ENCODE measurements at regions not wholly inside any gene's neighbourhood (a gene's known extent, or its start where the extent isn't known, plus 50 kb on each side); places are given as distances from the start of the nearest gene placed in this dataset.
"Not testable (repeated sequence)": the region's sequence is repeated elsewhere in the genome, so short reads cannot be mapped to it uniquely, and the experiment has no call there.

DNA sequence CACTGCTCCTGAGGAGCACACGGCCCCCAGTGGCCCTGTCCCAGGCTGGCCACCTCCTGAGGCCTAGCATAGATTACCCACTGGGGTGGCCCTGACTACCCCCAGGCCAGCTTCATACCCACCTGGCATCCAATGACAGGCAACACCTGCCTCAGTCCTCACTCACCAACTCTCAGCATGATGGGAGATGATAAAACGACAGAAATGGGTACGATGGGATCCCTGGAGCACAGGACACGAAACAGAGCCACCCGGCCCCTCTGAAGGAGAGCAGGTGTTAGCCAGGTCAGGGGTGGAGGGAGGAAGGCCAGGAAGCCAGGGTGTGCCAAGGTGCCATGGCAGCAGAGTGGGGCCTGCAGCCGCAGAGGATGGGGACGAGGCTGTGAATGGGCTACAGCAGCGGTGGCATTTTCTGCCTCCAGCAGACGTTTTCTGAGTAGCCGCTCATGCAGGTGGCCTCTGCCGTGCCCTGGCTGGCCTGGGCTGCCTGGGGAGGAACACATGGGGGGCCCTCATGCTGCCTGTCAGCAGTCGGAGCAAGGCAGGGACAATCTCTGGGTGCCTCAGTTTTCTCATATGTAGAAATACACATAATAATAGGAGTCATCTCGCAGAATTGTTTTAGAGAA is 50.2 kb upstream of the FGF3 start:
- H3K27me3 Mint-ChIP-seq (ENCODE audit: low read depth): peaks cover 9% of the 10 kb centered on the region

GRCh38 chr11:69870766-69871165 is 51.5 kb upstream of the FGF3 start:
- H3K4me3 Mint-ChIP-seq (ENCODE audit: low read depth): no peak overlapping the region
- no peaks in the 10 kb centered on the region for H3K9me3 Mint-ChIP-seq
- peaks cover 9% of the 10 kb centered on the region for H3K27me3 Mint-ChIP-seq (ENCODE audit: low read depth)

More for the DNA sequence above, 50.2 kb upstream of the FGF3 start:
- intact Hi-C loops (cut with micrococcal nuclease): no loop called here
- Mint-ChIP-seq H3K4me3 (ENCODE audit: low read depth) (no peak overlapping the region), H3K9me3 (no peaks in the 10 kb centered on the region), H3K4me1 (ENCODE audit: low read depth) (no peaks in the 10 kb centered on the region), H3K36me3 (ENCODE audit: low read depth) (no peaks in the 10 kb centered on the region), H3K27ac (no peak overlapping the region)
- no peak for DNase-seq (ENCODE audit: low spot score)

DNA sequence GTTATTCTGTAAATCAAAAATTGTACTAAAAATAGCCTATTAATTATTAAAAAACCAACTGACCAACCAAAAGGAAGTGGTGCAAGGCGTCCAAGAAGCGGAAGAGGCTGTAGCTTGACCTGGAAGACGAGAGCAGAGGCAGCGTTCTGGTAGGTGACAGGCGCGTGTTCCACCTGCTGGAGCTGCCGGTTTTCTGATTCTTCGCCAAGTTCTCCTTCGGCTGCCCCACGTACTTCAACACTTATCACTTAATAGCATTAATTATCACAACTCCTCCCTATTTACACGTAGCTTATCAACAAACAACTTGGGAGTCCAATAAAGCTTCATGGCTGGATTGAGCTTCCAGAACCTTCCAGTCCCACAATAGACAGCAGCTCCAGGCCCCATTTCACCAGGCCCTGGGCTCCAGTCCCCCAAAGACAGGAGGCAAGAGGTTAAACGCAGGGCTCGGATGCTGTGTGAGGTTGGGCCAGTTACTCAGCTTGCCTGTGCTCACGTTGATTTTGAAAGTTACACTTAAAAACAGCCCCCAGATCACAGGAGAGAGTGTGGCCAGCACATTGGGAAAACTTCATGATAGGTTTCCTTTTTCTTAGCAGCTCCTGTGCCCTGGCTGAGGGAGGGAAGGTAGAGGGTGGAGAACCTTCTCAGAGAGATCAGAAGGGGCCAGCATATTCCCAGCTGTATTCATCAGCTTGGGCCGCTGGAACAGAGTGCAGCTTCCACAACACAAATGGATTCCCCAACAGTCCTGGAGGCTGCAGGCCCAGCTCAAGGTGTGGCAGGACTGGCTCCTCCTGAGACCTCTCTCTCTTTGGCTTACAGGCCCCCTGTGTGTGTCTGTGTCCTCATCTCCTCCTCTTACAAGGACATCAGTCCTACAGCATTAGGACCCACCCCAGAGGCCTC is 54.2 kb upstream of the FGF3 start:
- Mint-ChIP-seq H3K9me3 (no peaks in the 10 kb centered on the region), H3K27me3 (ENCODE audit: low read depth) (peaks cover 7% of the 10 kb centered on the region), H3K4me3 (ENCODE audit: low read depth) (no peak overlapping the region), H3K36me3 (ENCODE audit: low read depth) (no peaks in the 10 kb centered on the region), H3K4me1 (ENCODE audit: low read depth) (no peaks in the 10 kb centered on the region), H3K27ac (no peak overlapping the region)
- no peak for DNase-seq (ENCODE audit: low spot score)
- intact Hi-C loops (cut with micrococcal nuclease): no loop called here

More at GRCh38 chr11:69870766-69871165, 51.5 kb upstream of the FGF3 start:
- intact Hi-C loops (cut with micrococcal nuclease): no loop called here
- Mint-ChIP-seq H3K27ac (no peak overlapping the region), H3K4me1 (ENCODE audit: low read depth) (no peaks in the 10 kb centered on the region), H3K36me3 (ENCODE audit: low read depth) (no peaks in the 10 kb centered on the region)
- no peak for DNase-seq (ENCODE audit: low spot score)

DNA sequence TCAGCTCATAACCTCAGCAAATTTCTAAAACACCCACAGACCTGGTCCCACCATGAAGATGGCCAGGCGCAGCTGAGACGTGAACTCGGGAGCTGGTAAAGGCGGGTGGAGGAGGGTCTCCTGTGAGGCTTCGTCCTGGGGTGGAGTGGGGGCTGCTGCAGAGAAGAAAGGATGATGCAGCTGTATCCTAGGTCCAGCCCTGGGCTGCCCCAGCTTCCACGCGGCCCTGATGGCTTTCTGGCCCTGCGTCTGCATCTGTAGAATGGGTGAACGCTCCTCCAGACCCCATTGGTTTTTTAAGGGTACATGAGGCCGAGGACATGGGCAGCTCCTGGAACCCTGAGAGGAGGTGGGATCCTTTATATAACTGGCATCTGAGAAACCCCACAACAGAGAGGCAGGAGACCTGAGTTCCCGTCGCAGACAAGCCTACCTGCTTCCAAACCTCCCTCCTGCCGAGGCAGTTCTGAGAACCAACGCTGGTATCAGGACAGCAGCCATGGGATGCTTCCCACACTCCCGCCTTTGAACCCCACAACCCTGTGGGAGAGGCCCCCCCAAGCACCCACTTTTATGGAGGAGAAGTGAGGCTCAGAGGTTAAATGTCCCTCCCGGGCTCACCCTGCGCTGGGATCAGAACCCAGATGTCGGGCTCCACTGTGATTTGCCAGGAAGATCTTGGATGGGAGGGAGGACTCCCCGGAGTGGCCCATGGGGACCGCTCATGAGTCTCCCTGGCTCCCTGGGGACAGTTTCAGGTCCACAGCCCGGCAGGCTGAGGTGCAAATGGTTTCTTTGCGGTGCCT is 55.2 kb upstream of the FGF3 start:
- peaks cover 2% of the 10 kb centered on the region for H3K27me3 Mint-ChIP-seq (ENCODE audit: low read depth)
- no peaks in the 10 kb centered on the region for H3K9me3 Mint-ChIP-seq
- H3K27ac Mint-ChIP-seq: no peak overlapping the region
- no peak for DNase-seq (ENCODE audit: low spot score)
- intact Hi-C loops (cut with micrococcal nuclease): no loop called here
- no peak overlapping the region for H3K4me3 Mint-ChIP-seq (ENCODE audit: low read depth)
- H3K36me3 Mint-ChIP-seq (ENCODE audit: low read depth): no peaks in the 10 kb centered on the region
- no peaks in the 10 kb centered on the region for H3K4me1 Mint-ChIP-seq (ENCODE audit: low read depth)

DNA sequence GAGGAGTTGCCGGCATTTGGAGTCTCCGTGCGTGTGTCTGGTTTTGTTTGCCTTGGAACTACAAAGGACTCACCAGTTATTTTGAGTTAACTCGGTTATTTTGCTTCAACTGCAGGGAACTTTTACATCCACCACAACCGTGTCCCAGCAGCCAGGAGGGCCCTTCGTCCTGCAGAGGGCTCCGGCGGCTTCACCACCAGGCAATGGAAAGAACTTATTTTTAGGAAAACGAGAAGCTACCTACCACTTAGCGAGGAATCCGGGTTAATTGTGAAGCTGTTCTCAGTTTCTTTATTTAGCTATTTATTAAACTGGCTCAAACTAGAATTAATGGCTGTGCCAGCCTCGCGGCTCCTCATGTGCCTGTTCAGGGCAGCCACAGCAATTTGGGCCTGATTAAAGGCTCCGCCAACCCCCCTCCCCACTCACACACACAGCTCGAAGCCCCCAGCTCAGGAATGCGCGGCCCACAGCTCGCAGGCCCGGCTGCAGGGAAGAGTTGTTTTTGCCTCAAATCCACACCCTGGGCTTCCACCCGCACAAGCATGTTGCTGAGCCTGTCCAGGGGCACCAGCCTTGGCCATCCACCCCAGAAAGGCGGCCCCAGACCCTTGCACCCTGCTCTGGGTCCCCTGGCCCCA is 55.9 kb upstream of the FGF3 start:
- H3K9me3 Mint-ChIP-seq: no peaks in the 10 kb centered on the region
- H3K4me3 Mint-ChIP-seq (ENCODE audit: low read depth): no peak overlapping the region
- H3K36me3 Mint-ChIP-seq (ENCODE audit: low read depth): no peaks in the 10 kb centered on the region
- no peaks in the 10 kb centered on the region for H3K4me1 Mint-ChIP-seq (ENCODE audit: low read depth)
- no peak overlapping the region for H3K27ac Mint-ChIP-seq
- H3K27me3 Mint-ChIP-seq (ENCODE audit: low read depth): peaks cover 2% of the 10 kb centered on the region
- no peak for DNase-seq (ENCODE audit: low spot score)
- intact Hi-C loops (cut with micrococcal nuclease): no loop called here

DNA sequence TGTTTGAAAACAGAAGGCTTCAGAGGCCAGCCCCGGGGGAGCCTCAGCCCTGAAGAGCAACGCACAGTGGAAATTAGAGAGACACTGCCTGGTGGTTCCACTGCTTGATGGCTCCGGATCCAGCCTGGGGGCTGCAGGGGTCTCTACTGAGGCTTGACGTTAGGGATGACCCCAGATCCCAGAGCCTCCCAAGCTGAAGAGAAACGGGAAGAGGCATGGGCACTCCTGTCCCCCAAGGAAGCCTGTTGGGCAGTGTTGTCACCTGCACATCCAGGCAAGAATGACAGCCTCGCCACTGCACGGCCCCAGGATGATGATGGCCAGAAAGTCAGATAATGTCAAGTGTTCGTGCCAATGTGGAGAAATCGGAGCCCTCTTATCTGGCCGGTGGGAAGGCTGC is 56.8 kb upstream of the FGF3 start:
- peaks cover 2% of the 10 kb centered on the region for H3K27me3 Mint-ChIP-seq (ENCODE audit: low read depth)
- H3K36me3 Mint-ChIP-seq (ENCODE audit: low read depth): no peaks in the 10 kb centered on the region
- no peak overlapping the region for H3K4me3 Mint-ChIP-seq (ENCODE audit: low read depth)
- intact Hi-C loops (cut with micrococcal nuclease): no loop called here
- no peaks in the 10 kb centered on the region for H3K9me3 Mint-ChIP-seq
- H3K4me1 Mint-ChIP-seq (ENCODE audit: low read depth): no peaks in the 10 kb centered on the region
- H3K27ac Mint-ChIP-seq: no peak overlapping the region
- no peak for DNase-seq (ENCODE audit: low spot score)

DNA sequence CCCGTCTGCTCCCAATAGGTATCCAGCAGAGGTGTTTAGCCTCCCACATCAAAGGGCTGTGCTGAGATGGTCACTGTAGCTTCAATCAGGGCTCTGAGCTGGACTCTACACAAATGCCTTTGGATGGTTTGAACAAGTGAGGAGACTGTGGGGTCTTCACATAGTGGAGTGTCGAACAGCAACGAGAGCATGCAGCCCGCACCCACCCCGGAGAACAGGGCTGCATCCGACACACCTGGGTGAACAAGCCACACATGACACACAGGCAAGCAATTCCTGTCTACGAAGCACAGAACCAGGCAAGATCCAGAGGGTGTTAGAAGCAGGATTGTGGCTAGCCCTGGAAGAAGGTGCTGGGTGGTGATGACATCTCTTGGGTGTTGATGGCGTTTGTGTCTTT is 58.0 kb upstream of the FGF3 start:
- intact Hi-C loops (cut with micrococcal nuclease): no loop called here
- Mint-ChIP-seq H3K27ac (no peak overlapping the region), H3K4me3 (ENCODE audit: low read depth) (no peak overlapping the region), H3K27me3 (ENCODE audit: low read depth) (no peaks in the 10 kb centered on the region), H3K9me3 (no peaks in the 10 kb centered on the region), H3K36me3 (ENCODE audit: low read depth) (no peaks in the 10 kb centered on the region), H3K4me1 (ENCODE audit: low read depth) (no peaks in the 10 kb centered on the region)
- no peak for DNase-seq (ENCODE audit: low spot score)

- H3K27ac Mint-ChIP-seq; H3K4me1 Mint-ChIP-seq (ENCODE audit: low read depth); H3K4me3 Mint-ChIP-seq (ENCODE audit: low read depth); H3K36me3 Mint-ChIP-seq (ENCODE audit: low read depth); H3K9me3 Mint-ChIP-seq; DNase-seq (ENCODE audit: low spot score); H3K27me3 Mint-ChIP-seq (ENCODE audit: low read depth); intact Hi-C loops (cut with micrococcal nuclease): not testable (repeated sequence)
Observed at GRCh38 chr11:69877704-69878103, 58.5 kb upstream of the FGF3 start.

DNA sequence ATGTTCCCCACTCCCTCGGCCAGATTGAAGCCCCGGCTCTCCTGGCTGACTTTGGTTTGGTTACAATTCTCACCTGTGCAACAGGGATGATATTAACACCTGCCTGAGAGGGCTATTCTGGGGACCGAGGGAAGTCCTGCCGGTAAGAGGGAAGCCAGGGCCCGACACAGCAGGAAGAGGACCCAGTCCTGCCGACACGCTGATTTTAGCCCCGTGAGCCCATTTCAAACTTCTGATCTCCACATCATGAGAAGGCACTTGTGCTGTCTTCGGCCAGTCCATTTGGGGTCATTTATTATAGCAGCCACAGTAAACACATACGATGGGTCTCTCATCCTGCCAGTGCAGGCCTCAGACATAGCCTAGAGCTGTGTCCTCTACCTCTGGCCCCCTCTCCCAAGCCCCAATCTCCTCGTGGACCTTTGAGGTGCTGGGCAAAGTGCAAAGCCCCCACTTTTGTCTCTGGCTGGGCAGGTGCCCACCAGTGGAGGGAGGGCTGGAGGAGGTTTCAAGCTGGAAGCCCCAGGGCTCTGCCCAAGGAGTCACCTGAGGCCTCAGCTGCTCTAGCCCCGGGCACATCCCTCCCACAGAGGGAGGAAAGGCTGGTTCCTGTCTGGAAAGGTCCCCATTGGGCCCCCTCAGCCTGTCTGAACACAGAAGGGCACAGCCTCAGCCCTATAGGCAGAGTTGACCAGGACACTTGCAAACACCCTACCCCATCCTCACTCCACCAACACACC is 59.1 kb upstream of the FGF3 start:
- H3K27me3 Mint-ChIP-seq (ENCODE audit: low read depth): no peaks in the 10 kb centered on the region
- H3K9me3 Mint-ChIP-seq: no peaks in the 10 kb centered on the region
- no peaks in the 10 kb centered on the region for H3K36me3 Mint-ChIP-seq (ENCODE audit: low read depth)
- H3K4me1 Mint-ChIP-seq (ENCODE audit: low read depth): no peaks in the 10 kb centered on the region
- no peak overlapping the region for H3K27ac Mint-ChIP-seq
- intact Hi-C loops (cut with micrococcal nuclease): no loop called here
- H3K4me3 Mint-ChIP-seq (ENCODE audit: low read depth): no peak overlapping the region
- DNase-seq (ENCODE audit: low spot score): no peak

DNA sequence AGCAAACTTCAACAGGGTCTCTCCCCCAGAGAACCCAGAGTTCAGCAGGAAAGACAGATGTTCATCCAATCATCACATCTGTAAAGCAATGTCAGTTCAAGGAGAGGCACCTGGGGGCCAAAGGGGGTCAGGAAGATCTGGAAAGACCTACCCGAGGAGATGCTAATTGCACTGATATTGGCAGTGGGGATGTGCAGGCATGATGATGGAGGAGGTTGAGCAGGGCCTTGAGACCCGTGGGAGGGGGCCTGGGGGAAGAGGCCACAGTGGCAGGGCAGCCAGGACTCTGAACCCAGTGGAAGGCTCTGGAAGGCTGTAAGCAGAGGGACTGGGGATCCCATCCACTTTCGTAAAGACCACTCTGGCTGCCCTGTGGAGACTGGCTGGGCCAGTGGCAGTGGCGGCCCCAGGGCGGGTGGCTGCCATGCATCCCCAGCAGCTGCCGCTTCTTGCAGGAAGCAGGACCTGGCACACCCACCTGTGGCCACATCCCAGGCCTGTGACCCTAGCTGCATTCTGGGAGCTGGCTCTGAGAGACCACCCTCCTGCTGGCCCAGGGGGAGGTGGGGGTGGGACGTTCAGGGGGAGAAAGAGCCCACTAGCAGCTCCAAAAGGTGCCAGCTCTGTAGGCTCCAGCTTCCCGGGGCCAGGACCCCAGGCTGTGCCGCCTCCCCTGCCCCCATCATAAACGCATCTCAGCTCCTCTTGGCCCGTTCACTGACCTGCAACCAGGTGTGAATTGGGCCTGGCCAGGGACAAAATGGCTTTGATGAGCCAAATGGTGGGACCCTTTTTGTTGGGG is 59.9 kb upstream of the FGF3 start:
- Mint-ChIP-seq H3K36me3 (ENCODE audit: low read depth) (no peaks in the 10 kb centered on the region), H3K4me1 (ENCODE audit: low read depth) (no peaks in the 10 kb centered on the region), H3K27ac (no peak overlapping the region), H3K9me3 (no peaks in the 10 kb centered on the region), H3K27me3 (ENCODE audit: low read depth) (no peaks in the 10 kb centered on the region), H3K4me3 (ENCODE audit: low read depth) (no peak overlapping the region)
- intact Hi-C loops (cut with micrococcal nuclease): no loop called here
- no peak for DNase-seq (ENCODE audit: low spot score)

GRCh38 chr11:69879729-69880005 is 60.5 kb upstream of the FGF3 start:
- intact Hi-C loops (cut with micrococcal nuclease): no loop called here
- H3K36me3 Mint-ChIP-seq (ENCODE audit: low read depth): no peaks in the 10 kb centered on the region
- no peak for DNase-seq (ENCODE audit: low spot score)
- H3K4me3 Mint-ChIP-seq (ENCODE audit: low read depth): no peak overlapping the region
- no peak overlapping the region for H3K27ac Mint-ChIP-seq
- H3K9me3 Mint-ChIP-seq: no peaks in the 10 kb centered on the region
- no peaks in the 10 kb centered on the region for H3K27me3 Mint-ChIP-seq (ENCODE audit: low read depth)
- no peaks in the 10 kb centered on the region for H3K4me1 Mint-ChIP-seq (ENCODE audit: low read depth)
